Myocyte (in vitro differentiated cells): ENCODE measurements at regions not wholly inside any gene's neighbourhood (a gene's known extent, or its start where the extent isn't known, plus 50 kb on each side); places are given as distances from the start of the nearest gene placed in this dataset.
A peak's percentile ranks its signal among the peaks of the same experiment; 100 is the strongest.

Source experiments
- DNase-seq: peaks from one replicate; pipeline ENCODE4 v3.0.0-alpha.2; 2012; ENCODE audit warnings: low read depth

DNA sequence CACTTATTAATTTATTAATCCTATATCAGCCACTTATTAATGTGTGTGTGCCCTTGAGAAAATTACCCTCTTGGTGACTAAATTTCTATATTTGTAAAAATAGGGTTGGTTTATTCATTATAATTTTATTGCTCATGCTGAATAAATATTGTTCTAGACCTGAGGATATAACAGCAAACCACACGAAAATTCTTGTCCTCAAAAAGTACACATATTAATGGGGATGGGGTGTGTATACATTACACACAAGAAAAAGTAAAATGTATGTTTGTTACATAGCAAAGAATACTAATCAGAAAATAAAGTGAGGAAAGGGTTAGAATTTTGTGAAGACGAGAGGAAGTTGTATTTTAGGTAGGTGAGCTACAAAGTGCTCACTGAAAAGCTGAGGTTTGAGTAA lies 1068.9 kb upstream of the RAG2 start:
- DNase-seq, result no peak

DNA sequence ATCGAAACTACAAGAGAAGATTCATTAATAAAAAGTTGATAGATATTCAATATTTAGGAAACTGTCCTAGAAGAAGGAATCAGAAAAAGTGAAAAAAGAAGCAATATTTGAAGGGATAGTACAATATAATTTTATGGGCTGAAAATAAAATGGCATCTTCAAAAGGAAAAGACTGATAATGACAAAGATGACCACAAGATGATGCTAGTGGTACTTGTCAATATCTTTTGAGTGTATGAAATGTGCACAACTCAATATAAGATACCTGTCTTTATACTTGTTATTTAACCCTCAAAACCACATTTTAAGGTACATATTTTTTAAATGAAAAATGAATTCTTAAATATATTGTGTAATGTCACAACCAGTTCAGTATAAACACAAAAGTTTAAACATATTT lies 1059.6 kb upstream of the RAG2 start:
- peak; percentile 42 for DNase-seq

DNA sequence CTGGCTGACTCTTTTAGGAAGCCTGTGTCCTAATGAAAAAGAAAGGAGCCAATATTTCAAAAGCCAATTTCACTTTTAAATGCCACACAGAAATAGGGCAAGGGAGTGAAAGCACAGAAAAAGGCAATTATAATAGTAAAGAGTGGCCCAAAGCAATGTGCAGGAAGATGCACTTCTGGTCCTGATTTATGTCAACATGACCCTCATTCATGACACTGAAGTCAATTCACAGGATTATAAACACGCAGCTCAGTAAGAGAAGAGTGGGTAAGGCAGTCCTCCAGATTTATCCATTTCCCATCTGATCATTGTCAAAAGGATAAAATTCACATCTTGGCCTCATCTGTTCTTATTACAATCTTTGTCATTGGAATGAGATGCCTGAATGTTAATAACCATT lies 1049.7 kb upstream of the RAG2 start:
- DNase-seq, result no peak

DNA sequence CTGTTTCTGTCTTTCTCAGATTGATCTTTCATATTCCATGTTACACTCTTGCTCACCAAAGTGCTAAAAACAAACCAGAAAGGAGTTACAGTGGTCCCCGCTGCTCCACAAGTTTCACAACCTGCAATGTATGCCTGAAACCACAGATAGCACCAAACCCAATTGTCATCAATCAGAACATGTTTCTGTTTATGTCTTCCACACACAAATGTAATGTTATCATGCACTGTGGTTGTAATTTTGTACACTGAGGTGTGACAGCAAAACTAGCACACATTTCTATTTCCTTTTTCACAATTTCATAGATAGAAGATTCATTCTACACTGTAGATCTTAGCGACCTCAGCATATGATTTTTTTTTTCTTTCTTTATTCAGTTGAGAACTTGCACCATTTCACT lies 1045.9 kb upstream of the RAG2 start:
- DNase-seq, result no peak

DNA sequence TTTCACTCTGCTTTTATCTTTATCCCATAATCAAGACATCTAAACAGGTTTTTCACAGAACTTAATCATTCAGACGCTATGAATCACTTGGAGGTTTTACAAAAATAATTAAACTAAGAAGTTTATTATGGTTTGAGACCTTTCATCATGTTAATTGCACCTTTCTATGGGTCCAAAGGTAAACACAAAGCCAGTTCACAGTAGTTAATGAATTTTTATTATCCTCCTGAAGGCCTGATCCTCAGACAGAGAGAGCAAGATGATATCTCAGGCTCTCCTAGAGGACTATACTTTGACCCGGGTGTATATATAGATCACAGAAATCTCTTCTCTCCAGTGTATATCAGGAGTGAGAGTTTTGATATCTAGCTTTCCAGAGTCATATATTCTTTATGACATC lies 1044.3 kb upstream of the RAG2 start:
- DNase-seq, result no peak

DNA sequence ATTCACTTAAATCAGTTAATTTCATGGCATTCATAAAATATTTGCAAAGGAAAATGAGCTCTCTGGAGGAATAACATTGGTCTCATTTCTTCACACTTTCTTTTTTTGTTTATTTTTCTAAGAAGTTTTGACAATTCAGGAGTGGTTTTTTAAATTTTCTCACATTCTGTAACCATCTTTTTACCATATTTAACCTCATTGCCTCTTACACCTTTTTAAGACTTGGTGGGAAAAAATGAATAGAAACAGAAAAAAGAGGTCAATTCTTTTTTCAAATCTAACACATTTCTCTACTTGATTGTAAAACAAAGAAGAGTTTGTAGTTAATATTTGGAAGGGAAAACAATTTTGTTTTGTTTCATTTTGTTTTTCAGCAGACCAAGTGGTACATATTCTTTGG lies 1034.7 kb upstream of the RAG2 start:
- no peak for DNase-seq

DNA sequence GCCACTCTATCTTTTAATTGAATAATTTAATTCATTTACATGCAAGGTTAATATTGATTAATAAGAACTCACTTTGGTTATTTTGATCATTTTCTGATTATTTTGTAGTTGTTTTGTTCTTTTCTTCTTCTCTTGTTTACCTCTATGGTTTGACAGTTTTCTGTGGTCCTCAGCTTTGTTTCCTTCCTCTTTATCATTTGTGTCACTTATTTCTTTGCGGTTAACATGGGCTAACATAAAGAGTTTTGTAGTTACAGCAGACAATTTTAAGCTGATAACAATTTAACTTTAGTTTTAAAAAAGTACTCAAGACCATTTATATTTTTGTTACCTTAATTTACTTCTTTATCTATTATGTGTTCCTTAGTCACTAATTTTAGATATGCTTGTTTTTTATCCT lies 1032.8 kb upstream of the RAG2 start:
- no peak for DNase-seq

DNA sequence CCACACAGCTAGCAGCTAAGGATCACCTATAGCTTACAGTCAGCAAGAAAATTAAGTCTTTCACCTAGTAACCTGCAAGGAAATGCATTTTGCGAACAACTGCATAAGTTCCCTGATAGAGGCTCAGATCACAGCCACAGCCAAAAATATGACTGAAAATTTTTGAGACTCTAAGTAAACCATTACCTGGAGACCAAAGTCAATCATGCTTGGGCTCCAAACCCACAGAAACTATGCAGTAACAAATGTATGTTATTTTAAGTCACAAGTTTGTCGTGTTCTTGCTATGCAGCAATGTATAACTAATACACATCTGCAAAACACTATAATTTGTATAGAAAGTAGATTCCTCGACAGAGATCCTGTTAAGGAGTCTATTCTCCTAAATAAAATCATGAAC lies 1025.7 kb upstream of the RAG2 start:
- no peak for DNase-seq

DNA sequence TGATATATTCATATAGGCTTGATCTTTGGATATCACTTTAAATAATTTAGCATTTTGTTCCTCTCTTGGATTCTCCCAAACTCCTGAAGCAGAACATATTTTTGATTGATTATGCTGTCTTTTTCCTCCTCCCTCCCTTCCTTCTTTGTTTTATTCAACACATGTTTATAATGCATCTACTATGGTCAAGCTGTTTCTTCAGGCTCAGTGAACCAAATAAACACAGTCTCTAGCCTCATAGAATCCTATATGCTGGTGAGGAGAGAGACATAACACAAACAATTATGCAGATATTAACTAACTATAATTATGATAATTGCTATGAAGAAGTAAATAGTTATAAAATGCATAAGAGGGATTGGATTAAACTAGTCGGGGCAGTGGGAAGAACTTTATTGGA lies 1023.6 kb upstream of the RAG2 start:
- DNase-seq, result no peak

DNA sequence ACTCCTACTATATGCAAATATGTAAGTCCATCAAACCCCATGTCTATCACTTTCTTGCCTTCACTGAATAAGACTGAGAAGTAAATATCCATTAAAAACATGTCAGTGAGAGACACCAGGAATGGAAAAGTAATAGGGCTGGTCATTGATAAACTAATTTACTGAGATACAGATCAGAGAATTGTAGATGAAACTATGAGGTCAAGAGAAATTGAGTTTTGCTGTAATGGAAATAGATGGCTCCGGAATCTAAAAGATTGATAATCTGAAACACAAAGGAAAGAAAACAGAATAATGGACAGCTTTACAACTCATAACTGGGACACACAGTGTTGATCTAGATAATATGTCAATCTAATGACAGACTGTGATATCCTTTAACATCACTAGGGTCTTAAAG lies 1018.3 kb upstream of the RAG2 start:
- no peak for DNase-seq

DNA sequence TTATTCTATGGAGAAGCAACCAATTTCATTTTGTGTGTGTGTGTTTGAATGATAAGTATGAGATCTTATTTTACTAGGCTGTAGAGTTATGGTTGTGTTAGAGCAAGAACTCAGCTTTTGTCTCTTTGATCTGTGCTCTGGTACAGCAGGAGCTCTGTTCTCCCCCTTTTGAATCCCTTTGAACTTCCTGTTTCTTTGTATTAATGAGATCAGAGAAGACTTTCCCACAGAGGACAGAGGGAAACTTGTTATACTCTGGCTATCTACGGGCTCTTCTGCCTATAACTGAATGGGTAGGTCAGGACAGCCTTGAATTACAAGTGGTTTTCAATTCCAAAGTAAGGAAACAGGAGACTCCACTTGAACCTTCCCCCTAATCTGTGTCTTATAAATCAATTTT lies 1015.0 kb upstream of the RAG2 start:
- no peak for DNase-seq

DNA sequence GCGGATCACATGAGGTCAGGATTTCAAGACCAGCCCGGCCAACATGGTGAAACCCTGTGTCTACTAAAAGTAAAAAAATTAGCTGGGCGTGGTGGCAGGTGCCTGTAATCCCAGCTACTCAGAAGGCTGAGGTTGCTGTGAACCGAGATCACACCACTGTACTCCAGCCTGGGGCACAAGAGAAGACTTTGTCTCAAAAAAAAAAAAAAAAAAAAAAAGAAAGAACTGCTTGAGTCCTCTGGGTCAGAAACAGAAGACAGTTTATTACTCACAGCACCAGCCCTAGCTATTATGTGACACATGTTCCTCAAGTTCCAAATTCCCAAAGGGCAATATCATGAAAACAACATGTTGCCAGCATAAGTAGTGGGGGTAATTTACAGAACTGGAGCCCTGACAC lies 1014.1 kb upstream of the RAG2 start:
- peak; percentile 4 for DNase-seq

DNA sequence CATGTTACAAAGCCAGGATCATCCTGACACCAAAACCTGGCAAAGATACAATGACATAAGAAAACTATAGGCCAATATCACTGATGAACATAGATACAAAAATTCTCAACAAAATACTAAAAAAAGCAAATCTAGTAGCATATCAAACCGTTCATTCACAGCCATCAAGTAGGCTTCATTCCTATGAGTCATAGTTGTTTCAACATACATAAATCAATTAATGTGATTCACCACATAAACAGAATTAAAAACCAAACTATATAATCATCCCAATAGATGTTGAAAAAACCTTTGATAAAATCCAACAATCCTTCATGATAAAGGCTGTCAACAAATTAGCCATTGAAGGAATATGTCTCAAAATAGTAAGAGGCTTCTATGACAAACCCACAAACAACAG lies 1007.2 kb upstream of the RAG2 start:
- DNase-seq, result no peak

DNA sequence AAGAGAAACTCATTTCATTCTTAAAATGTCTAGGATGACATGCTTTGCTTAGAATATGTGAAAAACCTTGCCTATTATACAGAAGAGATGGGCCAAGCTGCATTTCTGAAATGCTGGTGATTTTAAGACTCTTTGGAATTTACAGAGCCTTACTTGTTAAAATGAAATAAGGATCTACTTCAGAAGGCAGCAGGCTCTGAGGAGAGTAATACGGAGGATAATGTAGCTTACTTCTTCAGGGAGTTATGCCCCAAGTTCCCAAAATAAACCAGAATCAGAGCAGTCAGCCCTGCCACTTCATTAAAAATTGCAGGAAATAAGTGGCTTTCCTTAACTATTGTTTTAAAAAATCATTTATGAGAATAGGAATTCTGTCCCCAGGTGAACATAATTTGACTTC lies 1000.3 kb upstream of the RAG2 start:
- DNase-seq, result no peak

DNA sequence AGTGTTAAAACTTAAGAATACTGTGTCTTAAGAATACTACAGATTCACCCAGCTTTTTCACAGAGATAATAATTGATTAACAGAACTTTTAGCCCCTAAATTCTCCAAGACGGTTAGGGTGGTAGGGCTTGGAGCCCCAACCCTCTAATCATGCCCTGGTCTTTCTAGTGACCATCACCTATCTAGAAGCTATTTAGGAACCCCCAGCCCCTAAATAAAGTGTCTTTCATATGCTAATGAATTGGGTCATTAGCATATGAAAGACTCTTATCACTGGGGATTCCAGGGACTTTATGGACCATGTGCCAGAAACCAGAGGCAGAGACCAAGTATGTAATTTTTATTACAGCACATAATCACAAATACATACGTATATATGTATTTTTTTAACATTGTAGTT lies 999.7 kb upstream of the RAG2 start:
- no peak for DNase-seq

DNA sequence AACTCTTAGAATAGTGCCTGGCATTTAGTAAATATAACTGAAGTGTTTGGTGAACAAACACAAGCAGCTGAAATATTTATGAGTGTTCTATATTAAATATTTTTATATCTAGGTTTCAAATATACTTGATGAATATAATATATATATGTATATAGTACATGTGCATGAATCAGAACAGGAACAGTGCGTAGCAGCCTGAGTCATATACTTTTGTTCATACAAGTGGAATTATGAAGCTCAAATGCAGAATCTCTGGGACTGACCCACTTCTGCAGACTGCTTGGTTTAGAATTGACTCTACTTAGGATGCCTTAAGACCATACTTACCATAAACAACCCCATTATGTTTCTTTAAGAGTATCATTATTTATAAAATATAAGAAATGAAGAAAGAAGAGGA lies 997.8 kb upstream of the RAG2 start:
- no peak for DNase-seq

DNA sequence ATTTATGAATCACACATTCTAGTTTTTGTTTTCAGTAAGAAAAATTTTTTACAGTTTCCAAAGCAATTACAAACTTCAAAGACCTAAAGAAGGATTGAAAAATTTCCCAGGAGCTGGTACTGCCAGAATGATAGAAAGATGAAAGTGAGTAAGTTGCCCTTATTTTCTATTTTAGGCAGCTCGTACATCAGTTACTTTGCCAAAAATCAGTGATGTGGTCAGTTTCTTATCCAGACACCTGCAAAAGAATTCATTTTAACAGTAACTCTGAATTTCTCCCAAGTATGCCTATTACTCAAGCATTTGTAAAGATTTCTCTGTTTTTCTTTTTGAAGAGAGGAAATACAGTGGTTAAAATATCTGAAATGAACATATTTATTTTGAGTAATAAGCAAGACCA lies 976.3 kb upstream of the RAG2 start:
- DNase-seq, result no peak

DNA sequence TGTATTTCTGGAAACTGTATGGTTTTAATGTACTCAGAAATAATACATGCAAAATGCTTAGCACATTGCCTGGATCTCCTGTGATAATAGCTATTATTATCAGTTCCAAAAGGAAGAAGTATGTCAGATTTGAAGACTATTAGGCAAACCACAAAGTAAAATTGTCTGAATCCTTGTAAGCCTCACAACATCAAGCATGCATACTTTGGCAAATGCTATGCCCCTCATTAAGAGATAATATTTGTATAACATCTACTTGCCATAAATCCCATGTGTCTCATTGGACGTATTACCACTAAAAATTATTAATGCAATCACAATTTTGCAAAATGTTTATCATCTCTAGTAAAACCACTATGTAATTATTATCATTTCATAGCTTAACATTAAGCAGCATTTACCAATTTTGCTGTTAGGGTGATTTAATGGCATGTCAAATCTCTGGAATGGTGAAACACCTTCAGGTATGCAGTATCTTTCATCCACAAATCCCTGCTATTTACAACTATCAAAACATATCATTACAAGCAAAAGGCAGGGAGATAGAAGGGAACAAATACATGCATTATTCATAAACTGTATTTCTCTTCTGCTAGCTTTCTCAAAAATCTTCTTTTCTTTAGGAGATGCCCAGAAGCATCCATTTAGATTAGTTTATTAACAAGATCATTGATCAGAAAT lies 974.6 kb upstream of the RAG2 start:
- no peak for DNase-seq

DNA sequence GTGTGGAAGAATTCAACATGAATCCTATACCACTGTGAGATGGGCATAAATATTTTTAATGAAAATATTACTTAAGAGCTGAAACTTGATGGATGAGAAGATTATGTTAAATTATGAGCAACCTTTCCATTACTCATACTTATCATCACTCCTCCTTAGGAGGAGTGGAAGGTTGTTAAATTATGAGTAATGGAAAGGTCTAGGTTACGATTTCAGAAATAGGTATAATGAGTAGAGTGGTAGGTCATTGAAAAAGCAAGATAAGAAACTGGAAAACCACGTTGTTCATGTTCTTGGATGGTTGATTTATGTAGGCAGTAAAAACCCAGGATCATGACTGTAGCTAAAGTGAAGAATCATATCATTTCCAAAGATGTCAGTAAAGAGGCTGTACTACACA lies 973.2 kb upstream of the RAG2 start:
- DNase-seq, result no peak

DNA sequence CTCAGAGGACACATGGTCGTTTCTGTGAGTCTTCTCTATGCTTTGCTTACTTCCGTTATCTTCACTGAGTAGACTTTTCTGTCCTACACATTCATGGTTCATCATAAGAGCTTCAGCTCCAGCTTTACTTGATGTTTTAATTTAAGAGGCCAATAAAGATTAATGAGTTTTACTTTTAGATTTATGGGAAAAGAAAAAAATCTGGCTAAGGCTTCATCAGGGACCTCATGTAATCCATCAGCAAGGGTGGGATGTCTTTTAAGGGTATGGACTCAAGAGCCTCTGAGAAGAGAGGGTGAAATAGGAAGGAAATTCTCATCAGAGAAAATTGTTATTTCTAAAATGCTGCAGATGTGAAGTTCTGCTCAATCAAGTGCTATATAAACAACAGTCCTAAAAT lies 963.0 kb upstream of the RAG2 start:
- no peak for DNase-seq

DNA sequence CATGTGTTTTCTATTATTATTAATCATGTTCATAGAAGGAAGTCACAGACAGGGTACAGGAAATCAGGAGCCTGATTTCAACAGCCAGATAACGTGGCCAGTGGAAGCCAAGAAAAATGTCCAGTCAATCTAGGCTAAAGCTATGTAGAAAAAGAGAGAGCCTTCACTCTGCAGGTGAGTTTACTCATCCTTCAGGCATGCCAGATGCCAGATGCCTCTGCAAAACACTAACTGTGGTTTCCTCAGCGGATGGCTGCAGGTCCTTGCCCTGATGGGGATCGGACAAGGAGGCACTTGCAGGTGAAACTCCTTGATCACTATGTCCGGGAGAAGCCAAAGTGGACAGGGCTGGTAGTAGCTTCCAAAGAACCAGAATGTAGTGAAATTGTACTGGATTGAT lies 962.3 kb upstream of the RAG2 start:
- DNase-seq, result no peak

DNA sequence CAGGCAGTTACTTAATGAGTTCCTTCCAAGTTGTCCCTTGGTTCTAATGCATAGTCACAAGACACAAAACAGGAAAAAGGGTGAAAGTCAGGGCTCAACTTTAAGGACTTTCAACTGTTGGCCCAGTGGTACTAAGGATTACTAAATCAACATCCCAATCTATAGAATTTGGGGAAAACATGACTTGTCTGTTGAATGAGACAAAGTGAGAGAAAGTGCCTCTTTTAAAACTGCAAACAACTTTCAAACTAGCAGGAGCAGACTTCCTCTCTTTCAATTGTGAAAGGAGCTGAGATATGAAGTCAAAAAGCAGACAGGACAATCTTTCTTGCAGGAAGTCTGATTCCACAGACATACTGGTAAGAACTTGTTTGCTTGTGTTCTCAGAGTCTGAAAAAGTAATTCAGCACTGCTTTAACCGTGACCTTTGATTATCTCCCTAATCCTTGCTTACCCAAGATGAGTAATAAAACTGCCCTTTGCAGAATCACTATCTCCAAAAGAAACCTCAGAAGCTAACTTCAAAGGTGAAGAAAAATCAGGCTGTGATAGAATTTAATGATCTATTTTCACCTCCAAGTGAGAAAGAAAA lies 960.7 kb upstream of the RAG2 start:
- DNase-seq, result peak; percentile 31

DNA sequence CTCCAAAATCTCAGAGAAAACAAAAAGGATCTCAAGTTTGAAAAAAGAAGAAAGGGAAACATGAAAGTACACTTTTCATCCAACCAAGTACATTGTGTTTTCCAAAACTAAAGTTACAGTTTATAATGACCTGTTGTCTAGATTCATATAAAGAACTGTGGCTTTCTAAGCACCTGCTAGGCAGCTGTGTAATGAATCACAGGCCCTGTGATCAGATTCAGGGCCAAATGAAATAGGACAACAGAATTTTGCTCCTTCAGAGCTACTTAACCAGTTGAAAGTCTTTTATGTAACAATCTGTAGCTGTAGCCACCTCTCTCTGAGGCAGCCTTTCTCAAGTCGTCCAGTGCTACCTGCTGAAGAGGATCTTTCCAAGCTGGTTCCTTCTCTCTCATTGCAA lies 960.0 kb upstream of the RAG2 start:
- peak; percentile 79 for DNase-seq

DNA sequence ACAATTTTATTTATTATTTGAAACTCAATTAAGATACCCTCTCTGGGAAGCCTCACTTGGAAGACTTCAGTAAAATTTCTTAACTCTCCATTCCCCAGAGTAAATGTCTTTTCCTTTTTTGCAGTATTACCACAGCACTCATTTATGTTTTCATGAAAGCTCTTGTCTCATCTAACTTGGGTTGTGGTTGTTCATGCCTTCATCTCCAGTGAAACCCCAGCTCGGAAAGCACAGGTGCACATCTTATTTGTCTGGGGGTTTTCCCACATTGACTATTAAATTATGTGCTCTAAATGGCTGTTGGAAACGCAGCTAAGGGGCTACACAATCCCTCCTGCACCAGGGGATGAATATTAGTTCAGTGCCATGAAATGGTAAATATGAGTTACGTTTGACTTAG lies 954.2 kb upstream of the RAG2 start:
- peak; percentile 62 for DNase-seq
